ENCODE measurements at regions not wholly inside any gene's neighbourhood (a gene's known extent, or its start where the extent isn't known, plus 50 kb on each side); places are given as distances from the start of the nearest gene placed in this dataset.

- TF ChIP-seq ZNF324 (CRISPR knock-in tag; IDR thresholded peaks at IDR 0.05), result no peak
- TF ChIP-seq MGA (IDR thresholded peaks at IDR 0.05), result no peak
- no peak for TF ChIP-seq ZBED1 (IDR thresholded peaks at IDR 0.05)
- TF ChIP-seq ELF1 (tag; IDR thresholded peaks at IDR 0.05), result no peak
- TF ChIP-seq, protein P1, sequence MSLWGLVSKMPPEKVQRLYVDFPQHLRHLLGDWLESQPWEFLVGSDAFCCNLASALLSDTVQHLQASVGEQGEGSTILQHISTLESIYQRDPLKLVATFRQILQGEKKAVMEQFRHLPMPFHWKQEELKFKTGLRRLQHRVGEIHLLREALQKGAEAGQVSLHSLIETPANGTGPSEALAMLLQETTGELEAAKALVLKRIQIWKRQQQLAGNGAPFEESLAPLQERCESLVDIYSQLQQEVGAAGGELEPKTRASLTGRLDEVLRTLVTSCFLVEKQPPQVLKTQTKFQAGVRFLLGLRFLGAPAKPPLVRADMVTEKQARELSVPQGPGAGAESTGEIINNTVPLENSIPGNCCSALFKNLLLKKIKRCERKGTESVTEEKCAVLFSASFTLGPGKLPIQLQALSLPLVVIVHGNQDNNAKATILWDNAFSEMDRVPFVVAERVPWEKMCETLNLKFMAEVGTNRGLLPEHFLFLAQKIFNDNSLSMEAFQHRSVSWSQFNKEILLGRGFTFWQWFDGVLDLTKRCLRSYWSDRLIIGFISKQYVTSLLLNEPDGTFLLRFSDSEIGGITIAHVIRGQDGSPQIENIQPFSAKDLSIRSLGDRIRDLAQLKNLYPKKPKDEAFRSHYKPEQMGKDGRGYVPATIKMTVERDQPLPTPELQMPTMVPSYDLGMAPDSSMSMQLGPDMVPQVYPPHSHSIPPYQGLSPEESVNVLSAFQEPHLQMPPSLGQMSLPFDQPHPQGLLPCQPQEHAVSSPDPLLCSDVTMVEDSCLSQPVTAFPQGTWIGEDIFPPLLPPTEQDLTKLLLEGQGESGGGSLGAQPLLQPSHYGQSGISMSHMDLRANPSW (CRISPR knock-in tag; IDR thresholded peaks at IDR 0.05), result no peak
- no peak for TF ChIP-seq XRCC4 (IDR thresholded peaks at IDR 0.05; ENCODE audit: extremely low read depth, insufficient read depth, insufficient read length)
- TF ChIP-seq TSC22D4 (tag; IDR thresholded peaks at IDR 0.05), result no peak
- TF ChIP-seq NFYB (IDR thresholded peaks at IDR 0.05; ENCODE audit: extremely low read depth, insufficient read length), result no peak
- no peak for TF ChIP-seq KHSRP (IDR thresholded peaks at IDR 0.05)
Measured at GRCh38 chr3:180306155-180306554, 269.4 kb upstream of the PEX5L start (continued).
